Left renal pelvis (tissue), 4 donors: ENCODE measurements at regions not wholly inside any gene's neighbourhood (a gene's known extent, or its start where the extent isn't known, plus 50 kb on each side); places are given as distances from the start of the nearest gene placed in this dataset.

ENCODE experiments used
- DNase-seq, 4 donors: peaks; one replicate each; pipeline ENCODE4 v3.0.0-alpha.2; 2013; ENCODE audit warnings: low read depth in 4 of 4, low spot score in 3 of 4

- DNase-seq, result no peak
Measured at GRCh38 chr12:30110498-30110897, 326.8 kb upstream of the TMTC1 start.

- no peak for DNase-seq
Measured at GRCh38 chr12:30108666-30109065, 324.9 kb upstream of the TMTC1 start.

- no peak for DNase-seq
Measured at GRCh38 chr12:30106204-30106965, 322.6 kb upstream of the TMTC1 start.

- no peak for DNase-seq
Measured at GRCh38 chr12:30105505-30105904, 321.8 kb upstream of the TMTC1 start.

GRCh38 chr12:30104971-30105370 lies 321.2 kb upstream of the TMTC1 start:
- no peak for DNase-seq

- no peak for DNase-seq
Measured at GRCh38 chr12:30100741-30101140, 317.0 kb upstream of the TMTC1 start.

- DNase-seq, result no peak
Measured at GRCh38 chr12:30098677-30099076, 314.9 kb upstream of the TMTC1 start.

GRCh38 chr12:30095511-30095910 lies 311.8 kb upstream of the TMTC1 start:
- no peak for DNase-seq

GRCh38 chr12:30092983-30093617 lies 309.4 kb upstream of the TMTC1 start:
- DNase-seq, result no peak

GRCh38 chr12:30090258-30090657 lies 306.5 kb upstream of the TMTC1 start:
- DNase-seq, result no peak

GRCh38 chr12:30088259-30088995 lies 304.7 kb upstream of the TMTC1 start:
- DNase-seq, result no peak

GRCh38 chr12:30082381-30082780 lies 298.6 kb upstream of the TMTC1 start:
- DNase-seq, result no peak

- DNase-seq, result no peak
Measured at GRCh38 chr12:30074916-30075315, 291.2 kb upstream of the TMTC1 start.

- DNase-seq, result no peak
Measured at GRCh38 chr12:30072824-30073223, 289.1 kb upstream of the TMTC1 start.

GRCh38 chr12:30067146-30067545 lies 283.4 kb upstream of the TMTC1 start:
- DNase-seq, result no peak

- no peak for DNase-seq
Measured at GRCh38 chr12:30064906-30065305, 281.2 kb upstream of the TMTC1 start.

GRCh38 chr12:30063435-30063945 lies 279.7 kb upstream of the TMTC1 start:
- DNase-seq, result no peak

- no peak for DNase-seq
Measured at GRCh38 chr12:30048371-30048770, 264.6 kb upstream of the TMTC1 start.

GRCh38 chr12:30047516-30048254 lies 263.9 kb upstream of the TMTC1 start:
- DNase-seq, result no peak

- no peak for DNase-seq
Measured at GRCh38 chr12:30046376-30046775, 262.6 kb upstream of the TMTC1 start.

- DNase-seq, result no peak
Measured at GRCh38 chr12:30045171-30045570, 261.4 kb upstream of the TMTC1 start.
